SK-N-SH treated with all-trans-retinoic acid at 6 μM for 48 hours (cell line): ENCODE measurements at regions not wholly inside any gene's neighbourhood (a gene's known extent, or its start where the extent isn't known, plus 50 kb on each side); places are given as distances from the start of the nearest gene placed in this dataset.

ENCODE experiments used
- ARNTL ChIP-seq: fragments of 450-650 bp; formaldehyde crosslinking; IDR thresholded peaks from 2 replicates; pipeline ENCODE4 v1.5.0; 2020; ENCODE audit warnings: low read depth, mild to moderate bottlenecking, moderate library complexity, borderline replicate concordance
- BACH2 ChIP-seq: fragments of 250-450 bp; sonication (Bioruptor Pico); IDR thresholded peaks from 2 replicates; pipeline ENCODE4 v1.9.0; 2021; ENCODE audit warnings: mild to moderate bottlenecking, borderline replicate concordance
- CREB5 ChIP-seq: fragments of 250-450 bp; sonication (Bioruptor Pico); IDR thresholded peaks from 2 replicates; pipeline ENCODE4 v1.5.1; 2020; ENCODE audit warnings: low read depth, mild to moderate bottlenecking, moderate library complexity
- CSRNP3 ChIP-seq: fragments of 250-450 bp; sonication (Bioruptor Pico); IDR thresholded peaks from 2 replicates; pipeline ENCODE4 v1.5.1; 2021; ENCODE audit warnings: mild to moderate bottlenecking, moderate library complexity
- ESRRG ChIP-seq: fragments of 250-450 bp; sonication (Bioruptor Pico); IDR thresholded peaks from 2 replicates; pipeline ENCODE4 v1.6.1; 2021; ENCODE audit warnings: mild to moderate bottlenecking
- OSR1 ChIP-seq: fragments of 250-450 bp; sonication (Bioruptor Pico); IDR thresholded peaks from 2 replicates; pipeline ENCODE4 v1.8.0; 2022; ENCODE audit warnings: moderate library complexity, mild to moderate bottlenecking, inconsistent platforms
- PATZ1 ChIP-seq: fragments of 250-450 bp; sonication (Bioruptor Pico); IDR thresholded peaks from 2 replicates; pipeline ENCODE4 v1.8.0; 2020; ENCODE audit warnings: mild to moderate bottlenecking, moderate library complexity, borderline replicate concordance
- POU6F1 ChIP-seq: fragments of 250-450 bp; sonication (Bioruptor Pico); IDR thresholded peaks from 2 replicates; pipeline ENCODE4 v1.8.0; 2021; ENCODE audit warnings: low read depth, mild to moderate bottlenecking, moderate library complexity, borderline replicate concordance
- SNAI2 ChIP-seq: fragments of 250-450 bp; sonication (Bioruptor Pico); IDR thresholded peaks from 2 replicates; pipeline ENCODE4 v1.5.0; 2020; ENCODE audit warnings: mild to moderate bottlenecking, moderate library complexity
- TCF4 ChIP-seq: fragments of 250-450 bp; sonication (Bioruptor Pico); IDR thresholded peaks from 2 replicates; pipeline ENCODE4 v1.8.0; 2021; ENCODE audit warnings: mild to moderate bottlenecking, moderate library complexity, borderline replicate concordance
- TSHZ2 ChIP-seq: fragments of 250-450 bp; sonication (Bioruptor Pico); IDR thresholded peaks from 2 replicates; pipeline ENCODE4 v1.5.0; 2020; ENCODE audit warnings: mild to moderate bottlenecking, moderate library complexity
- ZC3H10 ChIP-seq: fragments of 250-450 bp; sonication (Bioruptor Pico); IDR thresholded peaks from 2 replicates; pipeline ENCODE4 v1.5.1; 2021; ENCODE audit warnings: mild to moderate bottlenecking, moderate library complexity
- ZFP30 ChIP-seq: fragments of 450-650 bp; formaldehyde crosslinking; IDR thresholded peaks from 2 replicates; pipeline ENCODE4 v1.5.0; 2022; ENCODE audit warnings: mild to moderate bottlenecking, moderate library complexity
- ZNF8 ChIP-seq: fragments of 450-650 bp; formaldehyde crosslinking; IDR thresholded peaks from 2 replicates; pipeline ENCODE4 v1.5.0; 2020; ENCODE audit warnings: mild to moderate bottlenecking, moderate library complexity

GRCh38 chr5:54611290-54611951 lies 93.9 kb downstream of the SNX18 start:
- TF ChIP-seq OSR1 (no peak), PATZ1 (CRISPR knock-in tag) (no peak), ZNF8 (CRISPR knock-in tag) (no peak), ESRRG (CRISPR knock-in tag) (no peak), ARNTL (CRISPR knock-in tag) (no peak), TSHZ2 (CRISPR knock-in tag) (no peak), POU6F1 (CRISPR knock-in tag) (no peak), CSRNP3 (no peak), CREB5 (CRISPR knock-in tag) (no peak), ZC3H10 (CRISPR knock-in tag) (no peak), BACH2 (CRISPR knock-in tag) (no peak), SNAI2 (CRISPR knock-in tag) (no peak), TCF4 (no peak), ZFP30 (CRISPR knock-in tag) (no peak)
